NCI-H1694 (cell line): ENCODE measurements at regions not wholly inside any gene's neighbourhood (a gene's known extent, or its start where the extent isn't known, plus 50 kb on each side); places are given as distances from the start of the nearest gene placed in this dataset.
"Not testable (repeated sequence)": the region's sequence is repeated elsewhere in the genome, so short reads cannot be mapped to it uniquely, and the experiment has no call there.

Experiments
- DNase-seq: peaks from one replicate; lab custom pipeline; 2025; lab: John Stamatoyannopoulos, UW

GRCh38 chr19:28367146-28367545 is 845.8 kb downstream of the UQCRFS1 start:
- no peak for DNase-seq

- no peak for DNase-seq
These were observed 849.7 kb downstream of the UQCRFS1 start for GRCh38 chr19:28363254-28363653.

GRCh38 chr19:28359431-28360414 is 853.2 kb downstream of the UQCRFS1 start:
- DNase-seq: no peak

GRCh38 chr19:28358633-28359032 is 854.3 kb downstream of the UQCRFS1 start:
- DNase-seq: no peak

- DNase-seq: no peak
These were observed 861.2 kb downstream of the UQCRFS1 start for GRCh38 chr19:28351761-28352160.

- not testable (repeated sequence) for DNase-seq
These were observed 861.6 kb downstream of the UQCRFS1 start for GRCh38 chr19:28351321-28351720.

- no peak for DNase-seq
These were observed 862.3 kb downstream of the UQCRFS1 start for GRCh38 chr19:28350673-28351072.

- no peak for DNase-seq
These were observed 862.9 kb downstream of the UQCRFS1 start for GRCh38 chr19:28350037-28350436.

GRCh38 chr19:28349604-28350003 is 863.3 kb downstream of the UQCRFS1 start:
- DNase-seq: no peak

- DNase-seq: no peak
These were observed 867.1 kb downstream of the UQCRFS1 start for GRCh38 chr19:28345811-28346210.

- no peak for DNase-seq
These were observed 871.1 kb downstream of the UQCRFS1 start for GRCh38 chr19:28341810-28342350.

GRCh38 chr19:28334419-28334818 is 878.5 kb downstream of the UQCRFS1 start:
- no peak for DNase-seq

GRCh38 chr19:28333909-28334308 is 879.0 kb downstream of the UQCRFS1 start:
- DNase-seq: no peak

GRCh38 chr19:28332886-28333285 is 880.1 kb downstream of the UQCRFS1 start:
- no peak for DNase-seq

GRCh38 chr19:28332351-28332750 is 880.6 kb downstream of the UQCRFS1 start:
- no peak for DNase-seq

GRCh38 chr19:28331596-28331995 is 881.4 kb downstream of the UQCRFS1 start:
- DNase-seq: no peak

GRCh38 chr19:28330831-28331230 is 882.1 kb downstream of the UQCRFS1 start:
- DNase-seq: no peak

GRCh38 chr19:28329429-28329828 is 883.5 kb downstream of the UQCRFS1 start:
- DNase-seq: no peak

GRCh38 chr19:28327905-28328304 is 885.0 kb downstream of the UQCRFS1 start:
- DNase-seq: no peak

GRCh38 chr19:28326746-28327145 is 886.2 kb downstream of the UQCRFS1 start:
- DNase-seq: no peak

- no peak for DNase-seq
These were observed 888.5 kb downstream of the UQCRFS1 start for GRCh38 chr19:28324275-28325060.

- DNase-seq: no peak
These were observed 890.0 kb downstream of the UQCRFS1 start for GRCh38 chr19:28322945-28323344.

- no peak for DNase-seq
These were observed 890.5 kb downstream of the UQCRFS1 start for GRCh38 chr19:28322491-28322890.
